HTR-8/SVneo (cell line): ENCODE measurements at regions not wholly inside any gene's neighbourhood (a gene's known extent, or its start where the extent isn't known, plus 50 kb on each side); places are given as distances from the start of the nearest gene placed in this dataset.
A peak's percentile ranks its signal among the peaks of the same experiment; 100 is the strongest.

ENCODE experiments used
- DNase-seq: peaks from one replicate; pipeline ENCODE4 v3.0.0; 2011; ENCODE audit warnings: low spot score, mixed read lengths; ENCODE audit not compliant: insufficient read length
- FAIRE-seq: peaks from 2 replicates; lab custom pipeline; 2011; peaks lifted over from hg19 to GRCh38; lab: Jason Lieb, UNC

DNA sequence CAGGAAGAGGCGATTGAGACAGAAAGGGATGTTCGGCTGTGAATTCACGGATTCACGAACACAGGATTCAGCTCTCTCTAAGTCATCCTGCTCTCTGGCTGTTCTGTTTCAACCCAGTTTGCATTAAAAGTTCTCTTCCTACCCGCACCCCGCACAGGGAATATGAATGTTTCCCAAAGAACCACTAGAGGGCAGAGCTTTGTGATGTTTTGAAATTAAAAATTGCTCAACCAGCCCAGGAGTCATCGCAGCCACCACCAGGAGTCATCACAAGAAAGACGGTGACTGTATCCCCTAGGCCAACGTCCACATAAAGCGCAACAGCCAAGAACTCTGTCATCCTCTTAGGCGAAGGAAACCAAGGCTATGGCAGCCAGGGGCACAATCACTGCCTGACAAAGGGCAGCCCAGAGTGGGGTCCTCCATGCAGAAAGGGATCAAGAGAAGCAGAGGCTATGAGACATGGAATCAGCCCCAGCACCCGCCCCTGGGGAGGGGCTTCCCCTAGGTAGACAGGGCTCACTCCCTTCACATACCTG lies 122.4 kb downstream of the WT1 start:
- FAIRE-seq (no peak), DNase-seq (peak; percentile 66)

DNA sequence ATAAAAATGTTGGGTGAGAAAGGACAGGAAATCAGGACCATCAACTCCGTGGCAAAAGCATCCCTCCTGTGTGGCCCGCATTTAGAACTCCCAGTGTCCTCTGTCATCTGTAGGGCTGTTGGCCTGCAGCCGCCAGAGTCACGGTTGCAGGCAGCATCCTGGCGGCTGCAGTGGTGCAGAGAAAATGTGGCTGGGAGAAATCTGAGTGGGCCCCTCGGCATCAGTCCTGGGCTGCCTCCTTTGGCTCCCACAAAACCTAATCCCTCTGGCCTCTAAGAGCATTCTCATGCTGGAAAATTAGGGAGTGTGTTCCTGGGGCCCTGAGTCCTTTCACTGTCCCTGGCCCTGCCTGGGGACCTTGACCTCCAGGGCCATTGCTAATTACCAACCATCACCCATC lies 121.9 kb downstream of the WT1 start:
- FAIRE-seq: no peak
- no peak for DNase-seq

DNA sequence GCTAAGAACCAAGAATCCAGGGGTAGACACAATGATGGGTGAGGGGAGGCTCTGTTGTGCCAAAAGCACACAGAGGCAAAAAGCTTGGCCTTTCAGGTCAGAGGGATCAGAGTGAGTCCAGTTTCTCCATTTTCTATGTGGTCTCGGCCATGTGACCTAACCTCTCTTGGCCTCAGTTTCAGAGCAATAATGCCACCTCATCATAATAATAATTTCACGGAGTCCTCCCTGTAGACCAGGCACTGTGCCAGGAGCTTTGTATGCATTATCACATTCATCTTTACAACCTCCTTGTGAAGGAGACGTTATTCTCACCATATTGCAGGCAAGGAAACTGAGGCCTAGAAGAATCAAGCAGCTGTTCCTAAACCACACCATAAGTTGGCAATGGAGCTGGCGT lies 120.2 kb downstream of the WT1 start:
- DNase-seq: no peak

DNA sequence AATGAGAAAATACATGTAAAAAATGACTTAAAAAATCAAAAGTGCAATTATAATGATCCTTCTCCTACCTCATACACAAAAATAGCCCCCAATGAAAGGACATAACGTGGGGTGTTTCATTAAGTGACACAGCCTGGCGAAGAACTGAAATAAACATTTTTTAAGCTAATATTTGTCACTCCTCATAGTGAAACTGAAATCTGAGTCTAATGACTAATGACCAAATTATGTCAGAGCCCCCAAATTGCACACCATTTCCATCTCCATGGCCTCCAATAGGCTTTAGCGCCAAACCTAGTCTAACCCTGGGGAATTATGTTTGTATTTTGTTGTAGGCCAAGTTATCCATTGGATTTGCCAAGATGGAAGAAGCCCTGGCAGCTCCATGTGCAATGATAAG lies 119.1 kb downstream of the WT1 start:
- no peak for FAIRE-seq
- DNase-seq: no peak

More for the DNA sequence above, 120.2 kb downstream of the WT1 start:
- no peak for FAIRE-seq

DNA sequence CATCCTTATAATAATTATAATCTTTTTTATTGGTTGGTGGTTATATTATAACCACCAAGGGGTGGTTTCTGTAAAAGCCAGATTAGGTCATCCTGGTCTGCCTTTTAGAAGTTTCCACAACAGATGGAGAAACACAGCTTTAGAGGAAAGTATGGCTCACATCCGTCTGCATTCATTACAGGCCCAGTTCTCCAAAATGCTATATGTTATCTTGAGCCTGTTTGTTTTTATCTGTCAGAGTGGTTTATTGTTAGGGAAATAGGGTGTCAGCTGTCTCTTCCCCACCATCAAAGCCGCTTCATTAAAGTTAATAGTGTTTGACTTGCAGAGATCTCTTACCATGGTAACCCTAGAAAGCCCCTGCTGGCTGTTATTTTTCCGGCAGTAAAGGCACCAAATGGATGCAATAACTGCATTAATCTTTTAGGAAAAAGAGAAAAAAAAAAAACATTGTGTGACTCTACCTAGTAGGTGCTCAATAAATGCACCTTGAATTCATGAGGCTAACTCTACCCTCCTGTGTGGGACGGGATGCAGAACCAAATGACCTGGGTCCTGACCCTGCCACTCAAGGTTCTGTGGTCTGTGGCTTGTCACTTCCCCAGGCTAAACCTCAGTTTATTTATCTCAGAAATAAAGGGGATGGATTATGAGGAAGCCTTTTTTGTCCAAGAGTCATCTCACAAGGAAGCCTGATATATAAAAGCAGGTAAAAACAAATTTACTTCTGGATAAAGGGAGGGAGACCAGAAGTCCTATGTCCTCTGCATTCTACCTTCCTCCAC lies 118.3 kb downstream of the WT1 start:
- no peak for FAIRE-seq
- no peak for DNase-seq

DNA sequence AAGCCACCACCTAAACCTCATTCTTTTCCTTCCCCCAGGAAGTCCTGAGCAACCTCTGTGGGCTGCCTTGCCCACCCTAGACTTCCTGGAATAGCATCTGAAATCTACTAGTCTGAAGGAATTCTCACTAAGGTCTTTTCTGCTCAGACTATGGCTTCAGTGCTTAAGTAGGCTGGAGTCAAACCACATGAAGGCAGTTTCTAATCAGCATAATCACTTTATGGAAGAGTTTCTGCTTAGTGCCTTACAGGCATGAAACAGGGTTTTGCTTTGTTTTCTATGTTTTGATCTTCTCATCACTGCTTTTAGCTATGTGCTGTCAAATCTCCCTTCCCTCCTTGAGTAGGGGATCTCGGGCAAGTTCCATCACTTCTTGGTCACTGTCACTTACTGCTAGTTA lies 117.7 kb downstream of the WT1 start:
- DNase-seq: no peak
- no peak for FAIRE-seq

DNA sequence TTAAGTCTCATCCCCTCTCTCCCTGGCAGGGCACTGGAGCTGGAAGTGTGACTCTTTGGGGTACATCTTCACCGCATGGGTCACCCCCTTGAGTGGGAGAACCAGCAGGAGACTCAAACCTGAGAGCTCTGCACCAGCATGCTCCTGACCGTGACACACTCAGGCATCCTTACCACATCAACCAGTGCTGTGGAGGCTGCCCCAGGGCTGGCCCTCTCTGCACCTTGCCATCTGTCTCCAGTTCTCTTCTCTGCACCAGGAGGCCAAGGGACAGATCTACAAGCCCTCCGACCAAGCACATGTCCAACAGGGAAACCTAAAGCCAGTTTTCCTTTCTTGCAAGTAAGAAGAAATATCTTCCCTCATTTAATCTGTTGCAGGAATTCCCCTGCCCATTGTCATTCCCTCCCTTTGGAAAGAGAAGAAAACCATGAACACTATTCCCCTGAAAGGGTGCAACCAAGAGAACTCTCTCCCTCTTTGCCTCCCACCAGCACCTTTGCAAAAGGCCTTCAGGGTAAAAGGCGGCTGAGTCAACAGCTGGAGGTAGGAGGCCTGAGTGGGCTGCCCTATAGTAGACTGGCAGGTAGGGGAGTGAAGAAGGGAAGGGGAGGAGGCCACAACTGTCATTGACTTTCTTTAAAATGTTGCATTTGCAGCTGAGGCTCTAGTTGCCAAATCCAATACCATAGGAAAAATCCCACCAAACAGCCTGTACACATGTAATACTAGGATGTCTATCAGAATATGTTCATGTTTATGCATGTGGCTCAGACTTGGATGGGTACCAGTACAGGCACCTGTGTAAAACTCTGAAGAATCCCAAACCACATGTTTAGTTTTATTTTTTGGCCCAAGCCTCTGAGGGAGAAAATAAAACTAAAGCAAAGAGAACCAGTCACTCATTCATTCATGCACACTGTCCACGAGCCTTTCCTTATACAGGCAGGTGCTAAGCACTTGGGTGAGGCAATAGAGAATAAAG lies 117.0 kb downstream of the WT1 start:
- no peak for DNase-seq
- no peak for FAIRE-seq

DNA sequence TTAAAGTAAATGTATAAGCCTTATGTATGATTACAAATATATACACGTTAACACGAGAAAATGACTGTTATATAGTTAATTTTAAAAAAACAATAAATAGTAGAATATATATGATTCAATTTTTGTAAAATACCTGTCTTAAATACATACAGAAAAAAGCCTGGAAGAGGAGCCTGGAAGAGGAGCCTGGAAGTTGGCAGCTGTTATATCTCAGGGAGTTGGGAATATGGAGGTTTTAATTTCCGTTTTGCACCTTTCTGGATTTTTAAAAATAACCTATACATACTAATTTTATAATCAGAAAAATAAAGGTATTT lies 111.6 kb downstream of the WT1 start:
- FAIRE-seq: no peak

DNA sequence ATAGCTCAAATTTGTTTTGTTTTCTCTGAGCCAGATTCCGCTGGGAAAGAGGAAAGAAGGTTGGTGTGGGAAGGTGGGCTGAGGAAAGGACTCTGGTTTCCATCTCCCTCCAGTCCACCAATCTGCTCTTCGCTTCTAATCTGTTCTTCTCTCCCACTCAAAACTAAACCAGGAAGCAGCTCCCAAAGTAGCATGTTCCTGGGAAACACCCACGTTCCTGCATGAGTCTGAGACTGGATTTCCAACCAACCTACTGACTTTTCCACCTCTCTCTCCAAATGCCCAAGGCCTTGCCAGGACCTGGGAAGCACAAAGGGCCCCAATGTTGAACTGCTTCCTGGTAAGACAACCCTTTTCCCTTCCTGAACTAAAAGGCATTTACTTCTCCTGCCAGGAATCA lies 110.2 kb downstream of the WT1 start:
- DNase-seq (no peak), FAIRE-seq (no peak)

More for the DNA sequence above, 111.6 kb downstream of the WT1 start:
- DNase-seq: no peak

DNA sequence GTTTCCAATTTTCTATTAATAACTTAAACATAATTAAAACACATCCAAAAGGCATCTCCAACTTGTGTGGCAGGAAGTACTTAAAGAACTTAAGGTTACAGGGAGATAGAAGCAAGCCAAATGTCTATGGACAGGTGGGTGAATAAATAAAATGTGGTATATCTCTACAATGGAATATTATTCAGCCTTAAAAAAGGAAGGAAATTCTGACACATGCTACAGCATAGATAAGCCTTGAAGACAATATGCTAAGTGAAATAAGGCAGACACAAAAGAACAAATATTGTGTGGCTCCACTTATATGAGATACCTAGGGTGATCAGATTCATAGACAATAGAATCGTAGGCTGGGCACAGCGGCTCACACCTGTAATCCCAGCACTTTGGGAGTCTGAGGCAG lies 109.6 kb downstream of the WT1 start:
- FAIRE-seq: no peak
- no peak for DNase-seq

DNA sequence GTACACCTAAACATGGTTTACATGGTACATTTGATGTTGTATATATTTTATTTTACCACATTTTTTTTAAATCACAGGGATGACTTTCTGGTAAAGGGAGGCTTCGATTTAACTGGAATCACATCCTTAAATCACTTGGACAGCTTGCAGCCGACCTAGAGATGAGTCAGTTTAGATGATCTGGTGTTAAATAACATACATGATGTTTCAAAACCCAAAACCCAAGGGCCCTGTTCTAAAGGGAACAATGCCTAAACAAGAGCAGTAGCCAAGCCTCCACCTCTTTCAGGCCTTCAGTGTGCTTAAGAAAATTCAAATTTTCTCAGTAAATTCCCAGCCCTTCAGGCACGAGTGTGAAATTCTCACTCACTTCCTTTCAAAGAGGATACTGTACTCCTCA lies 108.8 kb downstream of the WT1 start:
- FAIRE-seq (no peak), DNase-seq (no peak)

DNA sequence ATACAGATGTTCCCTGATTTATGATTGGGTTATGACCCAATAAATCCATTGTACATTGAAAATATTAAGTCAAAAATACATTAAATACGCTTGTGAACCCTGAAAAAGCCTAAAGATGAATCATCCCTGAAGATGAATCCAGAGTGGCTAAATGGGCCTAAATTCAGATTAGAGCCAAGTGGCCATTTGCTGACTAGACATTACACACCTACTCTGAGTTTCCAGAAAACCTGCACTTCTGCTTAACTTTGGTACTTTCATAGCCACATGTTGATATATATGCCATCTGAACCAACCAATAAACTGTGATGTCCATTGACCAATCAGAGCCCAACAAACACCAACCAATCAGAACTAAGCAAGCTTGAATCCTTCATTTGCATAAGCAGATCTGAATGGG lies 106.9 kb downstream of the WT1 start:
- no peak for FAIRE-seq

DNA sequence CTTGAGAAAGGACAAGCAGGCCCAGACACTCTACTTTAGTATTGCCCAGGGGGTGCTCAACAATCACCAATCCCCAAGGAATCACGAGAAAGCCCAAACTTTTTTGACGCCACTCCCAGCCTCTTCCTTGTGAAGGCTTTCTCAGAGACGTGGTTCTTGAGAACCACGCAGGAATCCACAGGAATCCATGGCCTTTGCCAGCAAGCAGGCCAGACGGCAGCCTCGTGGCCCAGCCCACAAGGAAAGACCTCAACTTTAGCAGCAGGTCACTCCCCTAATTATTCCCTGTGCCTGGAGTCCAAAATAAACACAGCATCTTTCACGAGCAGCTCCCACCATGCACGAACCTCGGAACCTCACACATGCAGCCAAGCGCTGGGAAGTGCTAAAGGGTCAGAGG lies 104.2 kb downstream of the WT1 start:
- FAIRE-seq (no peak), DNase-seq (no peak)

More for the DNA sequence above, 106.9 kb downstream of the WT1 start:
- DNase-seq: no peak

DNA sequence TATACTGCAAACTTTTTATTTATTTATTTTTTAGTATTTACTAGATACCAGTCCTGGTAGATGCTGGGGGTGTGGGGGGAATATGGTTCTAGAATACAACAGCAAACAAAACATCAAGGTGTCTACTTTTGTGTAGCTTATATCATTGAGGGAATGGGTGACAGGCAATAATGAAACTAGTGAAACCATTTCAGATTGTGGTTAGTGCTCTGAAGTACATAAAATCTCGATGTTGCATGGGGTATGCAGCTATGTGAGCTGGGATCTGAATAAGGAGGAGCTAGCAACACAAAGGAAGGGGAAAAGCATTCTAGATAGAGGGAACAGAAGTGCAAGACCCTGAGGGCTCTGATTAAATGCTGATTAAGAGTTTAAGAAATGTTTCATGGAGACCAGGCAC lies 103.5 kb downstream of the WT1 start:
- FAIRE-seq (no peak), DNase-seq (no peak)

DNA sequence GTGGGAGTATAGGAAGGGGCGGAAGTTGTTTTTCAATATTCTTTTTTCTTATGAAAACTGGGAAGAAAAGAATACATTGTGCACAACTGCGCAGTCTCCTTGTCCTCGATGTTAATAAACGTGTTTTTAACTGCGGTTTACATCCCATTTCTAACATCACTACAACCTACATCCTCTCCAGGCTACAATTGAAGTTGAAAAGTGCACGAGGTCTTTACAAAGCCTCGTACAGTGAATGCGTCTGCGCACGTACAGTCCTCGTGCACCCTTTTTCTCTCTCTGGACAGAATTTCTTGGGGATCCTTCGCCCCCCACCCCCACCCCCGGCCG lies 102.4 kb downstream of the WT1 start:
- DNase-seq (no peak), FAIRE-seq (no peak)

DNA sequence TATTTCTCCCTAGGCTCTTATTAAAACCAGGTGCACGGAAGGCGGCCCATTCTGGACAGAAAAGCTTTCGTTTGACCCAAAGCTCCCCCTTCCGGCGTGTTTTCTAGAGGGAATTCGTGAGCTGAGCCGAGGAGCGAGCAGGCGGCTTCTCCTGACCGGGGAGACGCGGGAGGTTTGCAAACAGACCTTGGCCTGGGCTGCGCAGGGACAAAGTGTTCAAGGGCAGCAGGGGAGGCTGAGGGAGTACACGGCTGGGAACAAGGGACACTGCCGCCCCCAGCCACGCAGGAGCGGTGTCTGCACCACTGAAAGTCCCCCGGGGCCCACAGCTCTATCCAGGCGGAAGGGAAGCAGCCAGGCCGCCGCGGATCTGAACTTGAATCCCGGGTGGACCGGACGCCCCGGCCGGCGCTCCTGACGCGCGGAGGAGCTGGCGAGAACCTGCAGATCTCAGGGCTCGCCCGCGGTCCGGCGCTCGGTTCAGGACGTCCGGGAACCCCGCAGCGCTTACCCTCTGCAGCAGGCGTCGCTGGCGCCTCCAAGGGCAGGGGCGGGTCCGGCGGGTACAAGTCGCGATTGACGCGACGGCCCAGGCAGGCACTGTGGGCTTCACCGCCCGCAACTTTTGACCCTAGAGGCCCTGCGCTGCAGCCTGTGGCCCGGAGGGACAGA lies 101.9 kb downstream of the WT1 start:
- DNase-seq (no peak), FAIRE-seq (no peak)

DNA sequence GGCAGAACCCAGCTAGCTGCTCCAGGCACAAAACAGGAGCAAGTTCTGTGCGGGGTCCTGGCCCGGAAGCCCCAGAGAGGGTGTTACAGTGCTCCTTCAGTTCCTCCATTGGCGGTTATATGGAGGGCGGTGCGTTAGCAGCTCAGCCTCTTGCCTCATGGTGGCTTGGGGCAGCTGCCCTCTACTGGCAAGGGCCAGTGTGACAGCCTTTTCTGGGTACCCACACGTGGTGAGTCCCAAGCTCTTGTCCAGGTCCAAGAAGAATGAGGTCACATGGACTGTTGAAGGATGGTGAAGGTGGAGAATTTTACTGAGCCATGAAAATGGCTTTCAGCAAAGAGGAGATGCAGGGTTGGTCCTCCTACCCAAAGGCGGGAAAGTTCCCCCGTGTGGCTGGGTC lies 100.5 kb downstream of the WT1 start:
- no peak for DNase-seq
- FAIRE-seq: no peak
